ENCODE measurements at regions not wholly inside any gene's neighbourhood (a gene's known extent, or its start where the extent isn't known, plus 50 kb on each side); places are given as distances from the start of the nearest gene placed in this dataset.

- TF ChIP-seq RAD21 (IDR thresholded peaks at IDR 0.05; ENCODE audit: low read length), result no peak
- no peak for TF ChIP-seq SMC3 (IDR thresholded peaks at IDR 0.05; ENCODE audit: low read depth, low read length)
- TF ChIP-seq CTCF (conservative IDR thresholded peaks at IDR 0.05; ENCODE audit: low read depth, low read length), result no peak
- TF ChIP-seq MAFK (IDR thresholded peaks at IDR 0.05; ENCODE audit: low read depth, low read length), result no peak
- TF ChIP-seq POLR2A (IDR thresholded peaks at IDR 0.05; ENCODE audit: low read depth, low read length), result no peak
- no peak for TF ChIP-seq USF2 (IDR thresholded peaks at IDR 0.05; ENCODE audit: low read depth, low read length)
Observed at GRCh38 chr5:107169867-107170266, 500.9 kb downstream of the EFNA5 start.

Data from IMR-90 (cell line).